Panc1 (cell line): ENCODE measurements at regions not wholly inside any gene's neighbourhood (a gene's known extent, or its start where the extent isn't known, plus 50 kb on each side); places are given as distances from the start of the nearest gene placed in this dataset.

ENCODE experiments used
- ATAC-seq: fragments of 200-7000 bp; cut with Tn5 transposase; 2 replicates; pipeline ENCODE4 v1.9.1; 2020; ENCODE audit warnings: mild to moderate bottlenecking, moderate library complexity
- BruUV-seq: library from RNA; stranded (reverse); fragments of 400-500 nt; replicated peaks from 2 replicates; lab custom pipeline; 2021; lab: Mats Ljungman, UMichigan
- CTCF ChIA-PET: fragments of 300-600 bp; sonication (Branson Sonifier 250); formaldehyde crosslinking; loops from one replicate; lab custom pipeline; 2022; ENCODE audit warnings: antibody characterized with exemption; lab: Charles Lee
- POLR2A ChIA-PET: fragments of 300-600 bp; sonication (Branson Sonifier 250); formaldehyde crosslinking; loops from one replicate; lab custom pipeline; 2022; ENCODE audit warnings: antibody characterized with exemption; lab: Charles Lee
- DNase-seq: peaks from one replicate; pipeline ENCODE4 v3.0.0-alpha.2; 2010; ENCODE audit warnings: low read depth, low spot score
- H3K27ac ChIP-seq: 2 replicates; pipeline ENCODE4 v1.5.1; 2011; ENCODE audit warnings: mild to moderate bottlenecking, low read length, inconsistent platforms
- H3K27me3 ChIP-seq: fragments of 200-500 bp; sonication (Bioruptor generic); 2 replicates; pipeline ENCODE4 v1.6.0; 2014; ENCODE audit warnings: low read length, inconsistent platforms; ENCODE audit not compliant: control insufficient read depth, insufficient read depth
- H3K36me3 ChIP-seq: fragments of 200-500 bp; sonication (Bioruptor generic); 2 replicates; pipeline ENCODE4 v1.5.1; 2014; ENCODE audit warnings: inconsistent platforms, mild to moderate bottlenecking, low read length, moderate library complexity; ENCODE audit not compliant: control insufficient read depth, insufficient read depth
- H3K4me1 ChIP-seq: 2 replicates; pipeline ENCODE4 v1.5.1; 2011; ENCODE audit warnings: inconsistent platforms, mild to moderate bottlenecking, low read length, moderate library complexity; ENCODE audit not compliant: control insufficient read depth, insufficient read depth
- H3K4me3 ChIP-seq, 2 experiments: 2 replicates each; pipeline ENCODE4 v1.5.1; 2011 to 2012; ENCODE audit warnings: low read depth in 2 of 2, low read length in 2 of 2, mild to moderate bottlenecking in 2 of 2, inconsistent platforms in 1 of 2, moderate library complexity in 1 of 2
- H3K9me3 ChIP-seq: fragments of 200-500 bp; sonication (Bioruptor generic); 2 replicates; pipeline ENCODE4 v1.5.1; 2014; ENCODE audit warnings: low read depth, mild to moderate bottlenecking, inconsistent platforms, low read length, moderate library complexity; ENCODE audit not compliant: control insufficient read depth, insufficient read depth
- POLR2AphosphoS5 ChIP-seq: IDR thresholded peaks from 2 replicates; pipeline ENCODE4 v1.6.1; 2012; ENCODE audit warnings: mild to moderate bottlenecking, low read depth, low read length, moderate library complexity
- SIN3A ChIP-seq: IDR thresholded peaks from 2 replicates; pipeline ENCODE4 v1.6.1; 2012; ENCODE audit warnings: low read depth, mild to moderate bottlenecking, low read length, moderate library complexity, borderline replicate concordance; ENCODE audit not compliant: insufficient read depth
- TCF7L2 ChIP-seq: IDR thresholded peaks from 2 replicates; pipeline ENCODE4 v1.6.1; 2011; ENCODE audit warnings: mild to moderate bottlenecking, low read depth, low read length, inconsistent platforms
- in situ Hi-C: cut with HindIII; loops from 2 replicates; pipeline ENCODE4 v1.10.0; 2016; ENCODE audit warnings: low sequenced_read_pairs, low pct_unique_long_range_greater_than_20kb
- intact Hi-C: fragments of 100-400 bp; cut with micrococcal nuclease; formaldehyde crosslinking; loops from one replicate; pipeline ENCODE4 v1.10.0; 2022; ENCODE audit not compliant: unreplicated experiment
- TF ChIP-seq, protein P1 (sequence below): fragments of 450-650 bp; IDR thresholded peaks from 2 replicates; pipeline ENCODE4 v1.5.1; 2017; ENCODE audit warnings: mild to moderate bottlenecking
- TF ChIP-seq, protein P2 (sequence below), 2 experiments: IDR thresholded peaks; 2 replicates each; pipeline ENCODE4 v1.6.1; 2011 to 2012; ENCODE audit warnings: low read depth in 2 of 2, control low read depth in 1 of 2, low read length in 1 of 2, mild to moderate bottlenecking in 1 of 2, moderate library complexity in 1 of 2; ENCODE audit not compliant: insufficient read depth in 1 of 2

DNA sequence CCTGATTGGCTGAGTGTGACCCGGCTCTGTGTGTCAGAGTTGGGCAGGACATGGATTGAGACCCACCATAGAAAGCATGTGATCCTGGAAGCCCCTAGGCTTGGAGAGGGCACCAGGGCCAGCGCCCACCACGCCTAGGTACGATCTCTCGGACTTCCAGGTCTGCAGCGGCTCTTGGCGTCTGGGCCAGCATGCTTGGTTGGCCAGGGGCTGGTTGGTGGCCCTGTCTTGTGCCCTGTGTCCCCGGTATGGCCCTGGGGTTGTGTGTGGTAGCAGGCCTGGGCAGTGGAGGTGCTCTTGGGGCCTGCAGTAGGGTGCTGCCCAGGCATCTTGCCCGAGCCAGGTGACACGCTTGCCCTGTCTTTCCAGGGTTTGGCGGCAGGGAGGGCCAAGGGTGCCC is 210.6 kb downstream of the UBE3A start:
- no peak overlapping the region for H3K27ac ChIP-seq
- no peak for TF ChIP-seq SIN3A
- TF ChIP-seq, protein P1, sequence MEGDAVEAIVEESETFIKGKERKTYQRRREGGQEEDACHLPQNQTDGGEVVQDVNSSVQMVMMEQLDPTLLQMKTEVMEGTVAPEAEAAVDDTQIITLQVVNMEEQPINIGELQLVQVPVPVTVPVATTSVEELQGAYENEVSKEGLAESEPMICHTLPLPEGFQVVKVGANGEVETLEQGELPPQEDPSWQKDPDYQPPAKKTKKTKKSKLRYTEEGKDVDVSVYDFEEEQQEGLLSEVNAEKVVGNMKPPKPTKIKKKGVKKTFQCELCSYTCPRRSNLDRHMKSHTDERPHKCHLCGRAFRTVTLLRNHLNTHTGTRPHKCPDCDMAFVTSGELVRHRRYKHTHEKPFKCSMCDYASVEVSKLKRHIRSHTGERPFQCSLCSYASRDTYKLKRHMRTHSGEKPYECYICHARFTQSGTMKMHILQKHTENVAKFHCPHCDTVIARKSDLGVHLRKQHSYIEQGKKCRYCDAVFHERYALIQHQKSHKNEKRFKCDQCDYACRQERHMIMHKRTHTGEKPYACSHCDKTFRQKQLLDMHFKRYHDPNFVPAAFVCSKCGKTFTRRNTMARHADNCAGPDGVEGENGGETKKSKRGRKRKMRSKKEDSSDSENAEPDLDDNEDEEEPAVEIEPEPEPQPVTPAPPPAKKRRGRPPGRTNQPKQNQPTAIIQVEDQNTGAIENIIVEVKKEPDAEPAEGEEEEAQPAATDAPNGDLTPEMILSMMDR: no peak
- POLR2A ChIA-PET: no interaction called here
- no peak overlapping the region for H3K4me3 ChIP-seq
- no peaks in the 10 kb centered on the region for H3K36me3 ChIP-seq
- DNase-seq (no peak), ATAC-seq (no peak)
- H3K9me3 ChIP-seq: no peaks in the 10 kb centered on the region
- BruUV-seq: no TSS peak
- H3K27me3 ChIP-seq: no peaks in the 10 kb centered on the region
- CTCF ChIA-PET: no interaction called here
- intact Hi-C loops (no loop called here), in situ Hi-C loops (no loop called here)
- H3K4me1 ChIP-seq: no peaks in the 10 kb centered on the region

DNA sequence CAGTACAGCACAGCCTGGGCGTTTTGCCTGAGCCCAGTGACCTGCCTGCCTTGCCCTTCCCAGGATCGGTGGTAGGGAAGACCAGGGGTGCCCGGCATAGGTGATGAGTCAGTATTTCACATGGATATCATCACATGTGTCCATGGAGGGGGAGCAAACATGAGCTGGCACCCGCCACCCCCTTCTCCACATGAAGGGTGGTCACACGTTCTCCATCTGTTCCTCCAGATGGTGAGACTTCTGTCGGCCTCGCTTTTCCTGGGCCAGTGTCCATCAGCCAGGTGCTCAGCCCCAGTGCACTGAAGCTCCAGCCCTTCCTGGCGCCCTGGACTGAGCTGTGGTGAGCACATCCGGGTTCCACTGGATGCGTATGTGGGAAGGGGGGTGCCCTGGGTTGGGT is 208.4 kb downstream of the UBE3A start:
- H3K4me1 ChIP-seq: no peaks in the 10 kb centered on the region
- H3K4me3 ChIP-seq: no peak overlapping the region
- no peaks in the 10 kb centered on the region for H3K36me3 ChIP-seq
- no TSS peak for BruUV-seq
- ATAC-seq (no peak), DNase-seq (no peak)
- ChIA-PET CTCF (no interaction called here), POLR2A (no interaction called here)
- no peak for TF ChIP-seq TCF7L2
- TF ChIP-seq, protein P2, sequence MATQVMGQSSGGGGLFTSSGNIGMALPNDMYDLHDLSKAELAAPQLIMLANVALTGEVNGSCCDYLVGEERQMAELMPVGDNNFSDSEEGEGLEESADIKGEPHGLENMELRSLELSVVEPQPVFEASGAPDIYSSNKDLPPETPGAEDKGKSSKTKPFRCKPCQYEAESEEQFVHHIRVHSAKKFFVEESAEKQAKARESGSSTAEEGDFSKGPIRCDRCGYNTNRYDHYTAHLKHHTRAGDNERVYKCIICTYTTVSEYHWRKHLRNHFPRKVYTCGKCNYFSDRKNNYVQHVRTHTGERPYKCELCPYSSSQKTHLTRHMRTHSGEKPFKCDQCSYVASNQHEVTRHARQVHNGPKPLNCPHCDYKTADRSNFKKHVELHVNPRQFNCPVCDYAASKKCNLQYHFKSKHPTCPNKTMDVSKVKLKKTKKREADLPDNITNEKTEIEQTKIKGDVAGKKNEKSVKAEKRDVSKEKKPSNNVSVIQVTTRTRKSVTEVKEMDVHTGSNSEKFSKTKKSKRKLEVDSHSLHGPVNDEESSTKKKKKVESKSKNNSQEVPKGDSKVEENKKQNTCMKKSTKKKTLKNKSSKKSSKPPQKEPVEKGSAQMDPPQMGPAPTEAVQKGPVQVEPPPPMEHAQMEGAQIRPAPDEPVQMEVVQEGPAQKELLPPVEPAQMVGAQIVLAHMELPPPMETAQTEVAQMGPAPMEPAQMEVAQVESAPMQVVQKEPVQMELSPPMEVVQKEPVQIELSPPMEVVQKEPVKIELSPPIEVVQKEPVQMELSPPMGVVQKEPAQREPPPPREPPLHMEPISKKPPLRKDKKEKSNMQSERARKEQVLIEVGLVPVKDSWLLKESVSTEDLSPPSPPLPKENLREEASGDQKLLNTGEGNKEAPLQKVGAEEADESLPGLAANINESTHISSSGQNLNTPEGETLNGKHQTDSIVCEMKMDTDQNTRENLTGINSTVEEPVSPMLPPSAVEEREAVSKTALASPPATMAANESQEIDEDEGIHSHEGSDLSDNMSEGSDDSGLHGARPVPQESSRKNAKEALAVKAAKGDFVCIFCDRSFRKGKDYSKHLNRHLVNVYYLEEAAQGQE (IDR thresholded peaks at IDR 0.05; ENCODE audit: insufficient read depth in 1 of 2, low read depth in 2 of 2, low read length in 1 of 2): no peak
- no peak for TF ChIP-seq POLR2AphosphoS5
- TF ChIP-seq SIN3A: no peak
- TF ChIP-seq, protein P1: no peak
- no peak overlapping the region for H3K27ac ChIP-seq
- H3K27me3 ChIP-seq: no peaks in the 10 kb centered on the region
- in situ Hi-C loops: no loop called here
- intact Hi-C loops: no loop called here
- H3K9me3 ChIP-seq: no peaks in the 10 kb centered on the region

DNA sequence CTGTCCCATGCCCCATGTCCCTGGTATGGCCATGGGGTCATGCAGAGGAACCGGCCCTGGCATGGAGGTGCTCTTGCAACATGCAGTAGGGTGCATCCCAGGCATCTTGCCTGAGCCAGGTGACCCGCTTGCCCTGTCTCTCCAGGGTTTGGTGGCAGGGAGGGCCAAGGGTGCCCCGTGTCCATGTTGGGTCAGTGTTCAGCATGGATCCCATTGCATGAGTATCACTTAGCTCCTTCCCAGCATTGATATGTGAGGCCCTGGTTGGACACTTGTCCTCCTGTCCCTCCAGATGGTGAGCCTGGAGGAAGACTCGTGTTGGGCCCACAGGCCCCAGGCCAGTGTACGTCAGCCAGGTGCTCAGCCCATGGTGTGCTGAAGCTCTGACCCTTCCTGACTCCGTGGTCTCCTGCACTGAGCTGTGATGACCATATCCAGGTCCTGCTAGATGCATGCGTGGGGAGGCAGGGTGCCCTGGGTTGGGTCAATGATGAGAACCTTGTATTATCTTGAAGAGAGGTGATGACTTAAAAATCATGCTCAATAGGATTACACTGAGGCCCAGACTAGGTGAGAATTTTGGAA is 205.0 kb downstream of the UBE3A start:
- no TSS peak for BruUV-seq
- H3K9me3 ChIP-seq: no peaks in the 10 kb centered on the region
- no peak overlapping the region for H3K4me3 ChIP-seq
- no peaks in the 10 kb centered on the region for H3K36me3 ChIP-seq
- H3K4me1 ChIP-seq: no peaks in the 10 kb centered on the region
- ChIA-PET CTCF (no interaction called here), POLR2A (no interaction called here)
- no peak for ATAC-seq
- intact Hi-C loops (no loop called here), in situ Hi-C loops (no loop called here)
- H3K27ac ChIP-seq: no peak overlapping the region
- TF ChIP-seq, protein P2 (IDR thresholded peaks at IDR 0.05; ENCODE audit: insufficient read depth in 1 of 2, low read depth in 2 of 2, low read length in 1 of 2): no peak
- no peaks in the 10 kb centered on the region for H3K27me3 ChIP-seq
- DNase-seq: no peak
